Non-pigmented ciliary epithelial cell (primary cell): ENCODE measurements at regions not wholly inside any gene's neighbourhood (a gene's known extent, or its start where the extent isn't known, plus 50 kb on each side); places are given as distances from the start of the nearest gene placed in this dataset.

Experiments
- DNase-seq: peaks from one replicate; pipeline ENCODE4 v3.0.0-alpha.2; 2010; ENCODE audit warnings: low read depth

- no peak for DNase-seq
Measured at GRCh38 chr20:52727740-52728456, 244.3 kb upstream of the TSHZ2 start.

GRCh38 chr20:52724541-52724940, 247.6 kb upstream of the TSHZ2 start:
- DNase-seq = no peak

GRCh38 chr20:52722926-52723688, 249.1 kb upstream of the TSHZ2 start:
- DNase-seq = no peak

- no peak for DNase-seq
Measured at GRCh38 chr20:52708137-52708536, 264.0 kb upstream of the TSHZ2 start.

GRCh38 chr20:52704553-52704952, 267.6 kb upstream of the TSHZ2 start:
- no peak for DNase-seq

GRCh38 chr20:52688345-52688744, 283.8 kb upstream of the TSHZ2 start:
- no peak for DNase-seq

- DNase-seq = no peak
Measured at GRCh38 chr20:52684905-52685304, 287.3 kb upstream of the TSHZ2 start.

GRCh38 chr20:52684176-52684575, 288.0 kb upstream of the TSHZ2 start:
- DNase-seq = no peak

GRCh38 chr20:52683761-52684160, 288.4 kb upstream of the TSHZ2 start:
- no peak for DNase-seq

GRCh38 chr20:52682237-52682636, 289.9 kb upstream of the TSHZ2 start:
- no peak for DNase-seq

- DNase-seq = no peak
Measured at GRCh38 chr20:52681288-52681687, 290.9 kb upstream of the TSHZ2 start.

- DNase-seq = no peak
Measured at GRCh38 chr20:52677216-52677615, 294.9 kb upstream of the TSHZ2 start.

GRCh38 chr20:52676283-52676995, 295.7 kb upstream of the TSHZ2 start:
- no peak for DNase-seq

- no peak for DNase-seq
Measured at GRCh38 chr20:52675375-52675774, 296.8 kb upstream of the TSHZ2 start.

- no peak for DNase-seq
Measured at GRCh38 chr20:52668626-52669025, 303.5 kb upstream of the TSHZ2 start.

- no peak for DNase-seq
Measured at GRCh38 chr20:52667358-52667757, 304.8 kb upstream of the TSHZ2 start.

- no peak for DNase-seq
Measured at GRCh38 chr20:52665441-52665840, 306.7 kb upstream of the TSHZ2 start.

- DNase-seq = no peak
Measured at GRCh38 chr20:52655395-52655794, 316.8 kb upstream of the TSHZ2 start.

GRCh38 chr20:52654567-52654966, 317.6 kb upstream of the TSHZ2 start:
- DNase-seq = no peak

- no peak for DNase-seq
Measured at GRCh38 chr20:52652271-52652670, 319.9 kb upstream of the TSHZ2 start.

- no peak for DNase-seq
Measured at GRCh38 chr20:52649727-52650126, 322.4 kb upstream of the TSHZ2 start.

- no peak for DNase-seq
Measured at GRCh38 chr20:52645822-52646221, 326.3 kb upstream of the TSHZ2 start.

- no peak for DNase-seq
Measured at GRCh38 chr20:52643034-52643433, 329.1 kb upstream of the TSHZ2 start.
